Adrenal gland (tissue), 5 donors: ENCODE measurements at regions not wholly inside any gene's neighbourhood (a gene's known extent, or its start where the extent isn't known, plus 50 kb on each side); places are given as distances from the start of the nearest gene placed in this dataset.

Experiments
- POLR2A ChIP-seq, 2 donors: fragments of 450-650 bp; IDR thresholded peaks; one replicate each; pipeline ENCODE4 v1.6.1; 2017; ENCODE audit warnings: antibody characterized with exemption in 2 of 2, mild to moderate bottlenecking in 2 of 2, moderate library complexity in 1 of 2
- TF ChIP-seq, protein P1 (sequence below), 6 experiments: fragments of 450-650 bp in 4 of 6; fragments of 200-600 bp in 2 of 6; sonication (generic) in 1 of 6; IDR thresholded peaks; 1 replicate in 5 of 6; 2 replicates in 1 of 6; pipeline versions ENCODE4 v1.5.1 to v1.8.0; 2016 to 2021; ENCODE audit warnings: antibody characterized with exemption in 6 of 6, mild to moderate bottlenecking in 2 of 6, moderate library complexity in 1 of 6
- donor health status: DM: no; HTN: no; CAD: no.

DNA sequence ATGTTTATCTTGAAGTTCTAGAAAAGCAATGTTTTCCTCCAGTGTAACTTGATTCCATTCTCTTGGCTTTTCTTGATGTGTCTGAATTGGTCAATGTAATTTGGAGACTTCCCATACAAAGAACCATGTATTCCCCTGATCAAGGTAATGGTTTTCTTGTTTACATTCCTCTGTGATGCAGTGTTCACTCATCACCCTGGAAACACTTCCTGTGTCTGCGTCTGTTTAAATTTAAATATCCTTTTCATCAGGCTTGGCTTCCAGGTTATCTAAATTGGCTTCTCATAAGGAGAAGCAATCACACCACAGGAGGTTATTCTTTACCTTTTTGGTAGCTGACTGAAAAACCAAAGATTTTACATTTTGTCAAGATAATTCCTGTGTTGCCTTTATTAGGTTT is 237.3 kb upstream of the WSCD1 start:
- TF ChIP-seq, protein P1, sequence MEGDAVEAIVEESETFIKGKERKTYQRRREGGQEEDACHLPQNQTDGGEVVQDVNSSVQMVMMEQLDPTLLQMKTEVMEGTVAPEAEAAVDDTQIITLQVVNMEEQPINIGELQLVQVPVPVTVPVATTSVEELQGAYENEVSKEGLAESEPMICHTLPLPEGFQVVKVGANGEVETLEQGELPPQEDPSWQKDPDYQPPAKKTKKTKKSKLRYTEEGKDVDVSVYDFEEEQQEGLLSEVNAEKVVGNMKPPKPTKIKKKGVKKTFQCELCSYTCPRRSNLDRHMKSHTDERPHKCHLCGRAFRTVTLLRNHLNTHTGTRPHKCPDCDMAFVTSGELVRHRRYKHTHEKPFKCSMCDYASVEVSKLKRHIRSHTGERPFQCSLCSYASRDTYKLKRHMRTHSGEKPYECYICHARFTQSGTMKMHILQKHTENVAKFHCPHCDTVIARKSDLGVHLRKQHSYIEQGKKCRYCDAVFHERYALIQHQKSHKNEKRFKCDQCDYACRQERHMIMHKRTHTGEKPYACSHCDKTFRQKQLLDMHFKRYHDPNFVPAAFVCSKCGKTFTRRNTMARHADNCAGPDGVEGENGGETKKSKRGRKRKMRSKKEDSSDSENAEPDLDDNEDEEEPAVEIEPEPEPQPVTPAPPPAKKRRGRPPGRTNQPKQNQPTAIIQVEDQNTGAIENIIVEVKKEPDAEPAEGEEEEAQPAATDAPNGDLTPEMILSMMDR (IDR thresholded peaks at IDR 0.05), result no peak
- TF ChIP-seq POLR2A (IDR thresholded peaks at IDR 0.05), result no peak
